HG03064 (cell line): ENCODE measurements at regions not wholly inside any gene's neighbourhood (a gene's known extent, or its start where the extent isn't known, plus 50 kb on each side); places are given as distances from the start of the nearest gene placed in this dataset.
"Not testable (repeated sequence)": the region's sequence is repeated elsewhere in the genome, so short reads cannot be mapped to it uniquely, and the experiment has no call there.

Source experiments
- ATAC-seq: cut with Tn5 transposase; IDR thresholded peaks from one replicate; pipeline ENCODE4 v1.9.1; 2021; ENCODE audit warnings: low read depth; ENCODE audit not compliant: unreplicated experiment

DNA sequence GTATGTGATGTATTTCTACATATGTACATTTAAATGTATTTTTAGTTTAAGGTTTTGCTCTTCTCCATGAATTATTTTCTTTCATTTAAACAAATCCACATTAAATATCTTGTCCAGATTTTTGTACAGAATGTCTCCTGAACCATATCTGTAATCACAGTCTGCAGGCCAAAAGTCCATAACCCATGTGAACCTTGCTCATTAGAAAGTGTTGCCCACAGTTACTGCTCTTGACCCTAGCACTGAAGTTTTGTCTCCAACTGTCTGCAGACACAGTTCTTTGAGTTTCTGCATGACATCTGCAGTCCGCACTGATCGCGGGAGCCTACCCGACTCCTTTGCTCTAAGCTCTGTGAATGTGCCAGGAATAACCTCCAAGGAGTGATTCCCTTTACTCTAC, 626.2 kb upstream of the SLC10A2 start:
- no peak for ATAC-seq

DNA sequence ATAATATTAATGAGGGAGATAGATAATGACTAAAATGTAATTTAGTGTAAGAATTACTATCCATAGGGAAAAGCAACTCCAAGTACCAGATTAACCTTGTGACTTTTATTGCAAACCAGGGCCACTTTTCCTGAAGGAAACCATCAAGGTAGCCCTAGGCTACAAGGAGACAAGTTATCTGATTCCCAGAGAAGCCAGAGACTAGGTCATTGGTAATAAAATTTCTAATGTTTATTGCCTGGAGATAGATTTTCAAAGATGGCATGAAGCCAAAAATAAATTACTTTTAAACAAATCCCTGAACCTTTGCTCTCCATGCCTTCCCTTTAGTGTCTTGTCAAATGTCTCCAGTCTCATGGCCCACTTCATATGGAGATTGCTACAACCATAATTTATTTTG, 610.1 kb upstream of the SLC10A2 start:
- ATAC-seq, result no peak

DNA sequence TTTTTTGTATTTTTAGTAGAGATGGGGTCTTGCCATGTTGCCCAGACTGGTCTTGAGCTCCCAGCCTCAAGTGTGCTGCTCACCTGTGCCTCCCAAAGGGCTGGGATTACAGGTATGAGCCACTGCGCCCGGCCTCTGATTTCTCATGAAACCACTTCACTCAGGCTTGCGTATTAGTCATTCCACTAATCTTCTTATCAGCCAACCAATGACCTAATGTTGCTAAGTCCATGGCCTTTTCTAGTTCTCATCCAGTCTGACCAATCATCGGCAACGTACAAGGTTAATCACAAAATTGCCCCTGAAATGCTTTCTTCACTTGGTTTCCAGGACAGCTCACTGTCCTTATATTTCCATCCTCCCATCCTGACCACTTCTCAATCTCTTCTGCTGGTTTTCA, 605.3 kb upstream of the SLC10A2 start:
- no peak for ATAC-seq

DNA sequence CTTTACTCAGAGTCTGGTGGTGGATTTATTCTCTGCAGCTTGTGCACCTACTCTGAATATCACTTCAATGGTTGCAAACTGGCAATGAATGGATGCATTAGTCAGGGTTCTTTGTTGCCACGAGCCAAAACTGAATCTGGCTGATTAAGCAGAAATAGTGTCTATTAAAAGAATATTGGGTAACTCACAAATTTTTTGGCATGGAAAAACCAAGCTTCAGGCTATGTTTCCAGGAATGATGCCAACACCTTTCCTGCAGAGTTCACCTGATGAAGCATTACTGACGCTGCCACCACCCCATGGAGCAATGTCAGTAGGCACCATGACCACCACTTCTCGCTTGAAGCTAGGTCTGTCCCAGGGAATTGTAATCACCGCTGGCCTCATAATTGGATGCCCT, 597.8 kb upstream of the SLC10A2 start:
- ATAC-seq, result no peak

DNA sequence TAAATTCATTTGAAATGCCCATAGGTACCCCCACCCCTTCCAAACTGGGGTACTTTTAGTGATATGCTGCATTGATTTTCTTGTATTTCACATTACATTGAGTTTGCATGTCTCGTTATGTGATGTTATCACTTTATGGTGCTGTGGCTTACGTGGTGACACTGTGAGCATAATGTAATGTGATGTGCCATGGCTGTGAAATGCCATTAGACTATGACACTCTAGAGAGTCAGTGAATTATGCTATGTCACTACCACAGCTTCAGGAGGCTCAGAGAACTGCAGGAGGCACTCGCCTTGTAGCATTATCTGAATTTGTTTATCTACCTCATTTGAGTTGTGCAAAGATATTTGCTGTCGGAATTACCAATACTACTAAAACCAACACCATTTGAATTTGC, 590.1 kb upstream of the SLC10A2 start:
- ATAC-seq, result no peak

DNA sequence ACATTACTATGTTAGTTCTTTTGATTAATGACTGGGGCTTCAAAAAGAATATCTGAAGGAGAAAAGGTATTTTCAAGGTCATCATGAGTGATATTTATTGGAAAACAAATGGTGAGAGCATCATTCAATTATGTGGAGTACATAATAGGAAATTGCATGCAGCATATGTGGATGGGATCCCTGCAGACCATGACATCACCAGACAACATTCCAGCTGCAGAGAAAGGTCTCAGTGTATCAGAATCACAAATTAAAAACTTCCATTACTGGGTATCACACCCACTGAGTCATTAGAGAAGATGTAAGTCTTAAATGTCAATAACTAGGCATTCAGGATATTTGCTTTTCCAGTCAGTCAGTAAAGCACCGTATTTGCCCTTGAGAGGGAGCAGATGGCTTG, 574.4 kb upstream of the SLC10A2 start:
- no peak for ATAC-seq

DNA sequence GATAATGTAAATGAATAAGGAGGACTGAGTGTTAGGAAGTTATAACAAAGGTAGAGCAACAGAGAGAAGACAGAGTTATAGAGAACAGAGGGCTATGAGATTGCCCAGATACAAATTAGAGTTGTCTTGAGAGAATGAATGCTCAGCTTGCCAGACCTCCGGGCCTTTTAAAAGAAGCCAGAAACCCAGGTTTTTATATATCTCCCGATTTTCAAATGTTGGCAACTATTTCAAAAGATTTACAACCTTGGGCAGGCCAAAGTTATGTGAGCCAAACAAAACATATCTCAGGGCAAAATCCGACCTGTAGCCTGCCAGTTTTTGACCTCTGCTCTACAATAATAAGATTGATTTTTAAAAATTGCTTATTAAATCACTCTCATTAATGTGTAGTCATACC, 573.1 kb upstream of the SLC10A2 start:
- ATAC-seq, result no peak

DNA sequence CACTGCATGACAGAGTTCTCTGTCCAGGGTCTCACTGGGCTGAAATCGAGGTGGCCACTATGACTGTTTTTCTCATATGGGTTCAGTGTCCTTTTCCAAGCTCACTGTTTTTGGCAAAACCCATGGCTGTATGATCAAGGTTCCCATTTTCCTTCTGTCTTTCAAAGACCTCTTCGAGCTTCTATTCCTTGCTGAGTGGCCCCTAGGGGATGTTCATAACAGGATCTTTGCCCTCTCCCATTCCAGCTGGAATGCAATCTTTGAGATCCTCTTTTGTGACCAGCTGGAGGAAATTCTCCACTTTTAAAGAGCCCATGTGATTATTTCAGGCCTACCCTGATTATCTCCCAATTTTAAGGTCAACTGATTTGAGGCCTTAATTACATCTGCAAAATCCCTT, 572.5 kb upstream of the SLC10A2 start:
- ATAC-seq, result no peak

DNA sequence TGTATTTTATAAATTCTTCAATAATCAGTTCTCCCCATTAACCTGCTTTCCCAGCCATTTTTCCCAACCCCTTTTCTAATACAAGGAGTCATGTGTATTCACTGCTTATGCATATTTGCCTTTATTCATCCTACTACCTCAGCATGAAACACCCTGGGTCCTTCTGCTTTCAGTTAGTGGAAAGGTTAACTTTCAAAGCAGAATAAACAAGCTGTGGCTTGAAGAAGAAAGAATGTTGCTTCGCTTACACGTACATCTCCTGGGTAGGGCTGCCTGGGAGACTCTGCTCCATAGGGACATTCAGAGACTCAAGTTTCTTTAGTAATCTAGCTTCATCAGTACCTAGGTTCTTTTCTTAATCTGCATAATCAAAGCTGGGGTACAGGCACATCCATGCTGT, 567.8 kb upstream of the SLC10A2 start:
- no peak for ATAC-seq

DNA sequence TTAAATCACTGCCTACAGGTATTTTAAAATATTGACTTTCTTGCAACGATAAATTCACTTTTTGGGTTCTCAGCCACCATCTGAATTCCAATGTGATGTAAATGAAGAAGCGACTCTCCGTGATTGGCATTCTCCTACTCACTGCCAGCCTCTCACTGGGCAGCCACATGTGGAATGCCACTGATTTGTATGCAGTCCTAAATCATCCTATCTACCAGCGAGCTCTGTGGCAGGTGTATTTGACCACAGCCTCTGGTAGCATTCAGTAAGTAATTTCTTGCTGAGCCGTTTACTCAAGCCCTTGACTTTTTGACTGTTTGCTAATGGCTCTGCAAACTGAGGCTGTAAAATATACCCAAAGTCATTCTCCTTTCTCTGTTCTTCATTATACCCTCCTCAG, 559.0 kb upstream of the SLC10A2 start:
- ATAC-seq, result no peak

DNA sequence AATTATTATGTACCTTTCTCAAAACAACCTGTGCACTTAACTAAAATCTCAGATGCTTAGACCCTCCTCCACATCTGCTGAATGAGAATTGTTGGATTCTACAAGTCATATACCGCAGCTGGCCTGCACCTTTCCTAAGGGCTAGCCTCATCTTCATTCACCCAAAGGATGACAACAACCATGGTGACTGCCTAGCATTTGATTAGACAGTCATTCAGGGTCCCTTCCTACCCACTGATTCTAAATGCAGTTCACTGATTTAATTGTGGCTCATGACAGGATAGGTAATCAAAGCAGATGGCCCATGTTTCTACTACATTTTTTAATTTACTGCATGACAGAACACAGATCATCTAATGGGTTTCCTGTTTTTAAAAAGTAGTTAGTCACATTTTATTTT, 551.9 kb upstream of the SLC10A2 start:
- no peak for ATAC-seq

DNA sequence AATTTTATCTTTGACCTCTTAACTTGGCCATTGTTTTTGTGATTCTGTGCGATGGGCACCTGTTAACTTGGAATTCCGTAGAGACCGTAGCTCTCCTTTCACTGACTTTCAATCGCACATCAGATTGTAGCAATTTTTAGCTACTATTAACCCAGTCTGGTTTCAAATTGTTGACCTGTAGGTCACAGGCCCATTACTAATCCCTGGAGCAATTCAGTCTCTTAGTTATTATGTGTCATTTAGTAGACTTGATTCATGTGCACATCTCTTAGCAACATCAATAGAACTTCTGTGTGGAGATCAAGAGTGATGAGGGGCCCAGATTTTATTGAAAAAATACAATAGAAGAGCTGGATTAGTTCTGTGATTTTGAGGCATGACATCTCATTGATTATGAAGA, 549.6 kb upstream of the SLC10A2 start:
- ATAC-seq, result no peak

DNA sequence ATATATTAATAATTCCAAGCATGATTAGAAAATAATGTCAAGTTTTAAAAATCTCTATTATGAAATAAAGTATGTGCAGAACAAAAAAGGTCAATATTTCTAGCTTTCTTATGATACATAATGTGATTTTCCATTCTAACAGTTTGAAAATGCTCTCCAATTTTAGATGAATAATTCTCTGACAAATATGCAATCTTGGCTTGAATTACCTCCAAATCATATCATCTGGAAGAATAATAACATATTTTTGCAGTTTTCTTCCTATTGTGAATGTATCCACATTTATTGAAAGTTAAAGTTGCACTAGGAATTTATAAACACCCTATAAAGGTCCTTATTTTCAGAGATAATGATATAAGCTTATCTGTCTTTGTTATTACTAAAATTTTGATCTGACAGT, 548.5 kb upstream of the SLC10A2 start:
- ATAC-seq, result no peak

DNA sequence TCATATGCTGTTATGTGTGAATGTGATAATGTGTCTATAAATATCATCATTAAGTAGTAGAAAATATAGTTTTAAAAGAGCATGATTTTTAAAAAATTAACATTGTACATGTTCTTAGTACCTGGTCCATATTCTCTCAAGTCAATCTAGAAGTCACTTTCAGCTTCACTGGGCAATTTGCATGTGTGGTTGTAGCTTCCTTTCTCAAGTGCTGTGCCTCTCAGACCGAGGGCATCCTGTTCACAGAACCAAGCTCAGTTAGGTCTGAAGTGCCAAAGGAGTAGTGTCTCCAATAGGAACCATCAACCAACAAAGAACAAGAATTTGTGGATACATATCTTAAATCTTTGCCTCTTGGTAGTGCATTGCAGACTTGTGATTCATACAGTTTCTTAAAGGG, 541.8 kb upstream of the SLC10A2 start:
- peak; percentile 78 for ATAC-seq

DNA sequence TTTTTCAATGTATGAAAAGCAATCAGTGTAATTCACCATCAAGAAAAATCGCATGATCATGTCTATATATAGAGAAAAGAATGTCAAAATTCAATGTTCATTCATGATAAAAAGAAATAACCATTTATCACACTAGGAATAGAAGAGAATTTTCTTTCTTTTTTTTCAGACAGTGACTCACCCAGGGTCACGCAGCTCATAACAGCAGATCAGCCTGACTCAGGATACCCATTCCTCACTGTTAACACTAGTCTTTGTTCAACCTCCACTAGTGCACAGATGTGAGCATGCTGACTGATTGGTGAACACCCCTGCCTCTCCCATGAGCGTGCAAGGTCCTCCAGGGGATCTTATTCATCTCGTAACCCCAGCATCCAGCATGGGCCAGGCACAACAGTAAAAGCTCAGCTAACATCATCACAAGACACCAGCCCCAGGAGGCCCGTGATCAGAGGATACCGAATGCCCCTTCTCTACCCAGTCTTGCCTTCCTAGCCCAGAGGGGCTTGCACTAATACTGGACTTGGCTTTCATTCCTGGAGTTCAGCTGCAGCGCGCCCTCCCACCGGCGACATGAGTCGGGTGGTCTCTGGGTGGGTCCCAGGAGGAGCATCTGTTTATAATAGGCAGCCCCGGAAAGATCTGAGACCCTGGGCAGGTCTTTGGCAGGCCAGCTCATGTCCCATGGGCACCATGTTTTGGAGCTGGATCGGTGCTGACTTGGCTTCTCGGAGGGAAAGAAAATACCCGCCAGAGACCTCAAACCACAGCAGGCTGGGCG, 539.5 kb upstream of the SLC10A2 start:
- ATAC-seq, result no peak

DNA sequence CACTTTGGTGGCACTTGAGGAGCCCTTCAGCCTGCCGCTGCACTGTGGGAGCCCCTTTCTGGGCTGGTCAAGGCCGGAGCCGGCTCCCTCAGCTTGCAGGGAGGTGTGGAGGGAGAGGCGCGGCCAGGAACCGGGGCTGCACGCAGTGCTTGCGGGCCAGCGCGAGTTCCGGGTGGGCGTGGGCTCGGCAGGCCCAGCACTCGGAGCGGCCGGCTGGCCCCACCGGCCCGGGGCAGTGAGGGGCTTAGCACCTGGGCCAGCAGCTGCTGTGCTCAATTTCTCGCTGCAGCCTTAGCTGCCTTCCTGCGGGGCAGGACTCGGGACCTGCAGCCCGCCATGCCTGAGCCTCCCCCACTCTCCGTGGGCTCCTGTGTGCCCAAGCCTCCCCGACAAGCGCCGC, 533.7 kb upstream of the SLC10A2 start:
- ATAC-seq, result not testable (repeated sequence)

DNA sequence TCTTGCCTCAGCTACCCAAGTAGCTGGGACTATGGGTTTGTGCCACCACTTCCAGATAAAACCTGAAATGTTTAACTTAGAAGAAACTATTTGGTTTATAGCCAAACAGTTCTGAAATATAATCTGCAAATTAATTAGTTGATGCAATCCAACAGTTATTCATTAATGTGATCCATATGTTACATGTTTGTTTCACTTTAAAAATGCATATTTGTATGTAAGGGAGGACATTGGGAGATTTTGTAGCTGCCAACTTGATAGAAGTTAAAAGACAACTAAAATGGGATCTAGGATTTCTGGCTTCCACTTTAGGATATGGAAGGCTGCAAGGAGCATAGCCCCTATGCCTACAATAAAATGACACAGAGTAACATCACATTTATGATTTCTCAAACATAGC, 532.5 kb upstream of the SLC10A2 start:
- no peak for ATAC-seq

DNA sequence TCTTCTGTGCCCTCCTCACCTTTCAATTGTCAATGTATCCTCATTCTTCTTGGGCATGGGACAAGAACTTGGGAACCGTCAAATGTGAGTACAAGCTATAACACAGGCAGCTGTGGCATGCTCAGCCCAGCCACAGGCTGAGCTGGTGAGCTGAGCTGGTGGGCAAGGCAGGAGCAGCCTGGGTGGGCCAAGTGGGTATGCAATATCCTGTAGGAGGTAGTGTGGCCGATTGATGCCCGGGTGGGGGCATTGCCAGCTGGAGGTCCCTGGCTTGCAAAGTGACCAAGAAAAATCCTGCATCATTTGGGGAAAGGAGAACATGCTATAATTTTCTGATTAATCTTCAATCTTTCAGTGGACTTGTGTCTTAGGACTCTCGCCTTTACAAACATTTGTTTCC, 507.2 kb upstream of the SLC10A2 start:
- ATAC-seq, result no peak

DNA sequence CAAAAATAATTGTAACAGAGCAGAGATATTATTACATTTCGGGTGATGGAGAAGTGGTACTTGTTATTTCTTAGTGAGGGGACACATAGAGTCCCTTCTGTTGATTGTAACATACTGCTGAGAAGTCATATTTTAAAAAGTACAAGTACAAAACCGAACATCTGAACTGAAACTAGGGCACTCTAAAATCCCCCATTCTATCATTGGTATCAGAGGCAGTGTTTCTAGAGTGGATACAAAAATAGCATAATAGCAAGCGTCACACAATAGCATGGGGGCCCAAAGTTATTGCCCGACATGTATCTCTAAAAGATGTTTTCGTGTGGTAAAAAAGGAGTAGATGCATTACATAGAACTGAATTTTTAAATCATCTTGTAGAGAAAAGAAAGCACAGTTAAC, 502.1 kb upstream of the SLC10A2 start:
- ATAC-seq, result no peak

DNA sequence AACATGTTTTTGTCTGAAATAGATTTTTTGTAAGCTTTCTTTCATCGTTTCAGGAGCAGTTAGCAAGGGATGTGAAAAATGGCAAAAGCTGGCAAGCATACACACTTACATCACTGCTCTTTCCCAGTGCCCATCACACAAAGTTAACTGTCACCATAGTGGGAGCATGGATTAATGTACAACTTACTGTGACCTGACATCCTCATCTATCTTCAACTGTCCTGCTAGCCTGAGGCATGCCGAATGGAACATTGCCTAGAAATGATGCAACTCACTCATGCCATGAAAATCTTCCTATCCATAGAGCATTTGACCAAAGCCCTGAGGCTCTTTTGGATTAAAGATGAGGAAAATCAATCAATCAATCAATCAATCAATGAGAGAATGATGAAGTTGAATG, 491.7 kb upstream of the SLC10A2 start:
- no peak for ATAC-seq

DNA sequence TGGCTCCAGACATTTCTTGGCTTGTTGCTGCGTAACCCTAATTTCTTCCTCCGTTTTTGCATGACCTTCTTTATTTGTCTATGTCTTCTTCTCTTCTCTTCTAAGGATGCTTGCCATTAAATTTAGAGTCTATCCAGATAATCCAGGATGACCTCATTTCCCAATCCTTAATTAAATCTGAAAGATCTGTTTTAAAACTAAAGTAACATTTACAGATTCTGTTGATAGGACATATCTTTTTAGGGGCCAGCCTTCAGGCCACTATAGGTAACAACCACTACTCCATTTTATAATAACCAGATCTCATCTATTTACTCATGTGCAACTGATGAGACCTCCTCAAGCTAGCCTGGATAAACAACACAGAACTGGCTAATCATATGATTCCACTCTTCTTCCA, 490.5 kb upstream of the SLC10A2 start:
- ATAC-seq, result no peak

DNA sequence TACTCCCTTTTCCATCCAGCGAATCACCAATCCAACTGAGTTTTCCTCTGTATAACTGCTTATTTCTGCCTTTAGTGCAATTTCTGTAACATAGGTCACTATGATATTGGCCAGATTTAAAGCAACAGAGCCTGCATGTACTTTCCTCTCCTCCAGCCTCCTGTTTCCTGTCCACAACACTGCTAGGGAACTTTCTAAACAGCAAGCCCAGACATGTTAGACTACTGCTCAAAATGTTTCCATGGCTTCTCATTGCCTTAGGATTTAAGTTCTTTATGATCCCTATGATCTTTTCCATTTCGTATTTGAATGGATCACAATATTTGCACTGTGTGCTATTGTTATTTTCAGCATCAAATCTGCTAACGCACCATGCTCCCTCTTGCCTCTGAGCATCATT, 481.7 kb upstream of the SLC10A2 start:
- ATAC-seq, result no peak

DNA sequence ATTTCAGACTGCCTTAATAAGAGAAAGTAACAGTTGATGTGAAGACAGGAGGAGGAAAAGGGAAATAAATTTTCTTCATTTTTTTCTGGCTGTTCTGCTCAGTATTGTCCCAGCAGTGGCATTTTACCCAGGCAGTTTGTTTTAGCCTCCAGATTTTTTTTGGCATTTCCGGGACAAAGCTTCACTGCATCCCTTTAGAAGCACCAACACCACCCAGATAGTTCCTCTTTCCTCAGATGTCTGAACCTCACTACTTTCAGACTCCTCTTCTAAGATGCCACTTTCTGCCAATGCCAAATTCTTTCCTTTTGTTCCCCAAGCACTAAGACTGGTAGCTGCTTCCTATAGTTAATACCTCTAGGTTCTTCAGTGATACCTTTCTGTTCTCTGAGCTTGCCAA, 480.1 kb upstream of the SLC10A2 start:
- ATAC-seq, result no peak
